ENCODE measurements at regions not wholly inside any gene's neighbourhood (a gene's known extent, or its start where the extent isn't known, plus 50 kb on each side); places are given as distances from the start of the nearest gene placed in this dataset.
"Not testable (repeated sequence)": the region's sequence is repeated elsewhere in the genome, so short reads cannot be mapped to it uniquely, and the experiment has no call there.

GRCh38 chr1:29406814-29407213, 170.5 kb downstream of the PTPRU start:
- Histone ChIP-seq H3K27ac (ENCODE audit: extremely low read length, insufficient read depth, low read length) (no peak overlapping the region), H3K27me3 (ENCODE audit: control insufficient read depth in 1 of 2, insufficient read depth in 2 of 2, low read length in 2 of 2) (no peaks in the 10 kb centered on the region), H3K9me3 (ENCODE audit: low read length) (no peaks in the 10 kb centered on the region), H3K9ac (ENCODE audit: insufficient read depth, low read depth, low read length) (no peak overlapping the region), H3K4me3 (replicated peaks in 1 of 3; ENCODE audit: insufficient read depth in 1 of 3, low read depth in 2 of 3, low read length in 3 of 3) (no peak overlapping the region), H3K4me2 (ENCODE audit: low read depth, low read length) (no peak overlapping the region), H3K79me2 (ENCODE audit: insufficient read depth, low read length) (no peaks in the 10 kb centered on the region), H3K36me3 (replicated peaks in 1 of 2; ENCODE audit: control insufficient read depth in 1 of 2, insufficient read depth in 2 of 2, low read length in 2 of 2) (no peaks in the 10 kb centered on the region), H2AFZ (ENCODE audit: low read length) (no peak overlapping the region), H4K20me1 (ENCODE audit: insufficient read depth, low read length) (no peaks in the 10 kb centered on the region), H3K4me1 (ENCODE audit: insufficient read depth, low read length) (no peaks in the 10 kb centered on the region)
- CTCF ChIA-PET (ENCODE audit: low intra/inter-chr PET ratio, low total read pairs): no interaction called here
- intact Hi-C loops (cut with micrococcal nuclease; ENCODE audit: unreplicated experiment): no loop called here
- POLR2A ChIA-PET: no interaction called here
- 0% methylated on average over 1 of the region's 2 CpGs for WGBS (ENCODE audit: low lambda C conversion rate)
- DNase-seq (ENCODE audit: low spot score) (no peak), ATAC-seq (no peak), FAIRE-seq (no peak)
- no TSS peak for BruUV-seq (replicated peaks)
- in situ Hi-C loops (cut with HindIII; ENCODE audit: extremely low pct_ligation_motif_present, low pct_unique_long_range_greater_than_20kb): no loop called here
- no peak for TF ChIP-seq MIXL1 (CRISPR knock-in tag; IDR thresholded peaks at IDR 0.05)

- H3K36me3 ChIP-seq (replicated peaks in 1 of 2; ENCODE audit: control insufficient read depth in 1 of 2, insufficient read depth in 2 of 2, low read length in 2 of 2); H2AFZ ChIP-seq (ENCODE audit: low read length); H3K27ac ChIP-seq (ENCODE audit: extremely low read length, insufficient read depth, low read length); POLR2A ChIA-PET; H3K27me3 ChIP-seq (ENCODE audit: control insufficient read depth in 1 of 2, insufficient read depth in 2 of 2, low read length in 2 of 2); BruUV-seq (replicated peaks); H3K9ac ChIP-seq (ENCODE audit: insufficient read depth, low read depth, low read length); H3K4me2 ChIP-seq (ENCODE audit: low read depth, low read length); H3K4me3 ChIP-seq (replicated peaks in 1 of 3; ENCODE audit: insufficient read depth in 1 of 3, low read depth in 2 of 3, low read length in 3 of 3); H3K4me1 ChIP-seq (ENCODE audit: insufficient read depth, low read length); in situ Hi-C loops (cut with HindIII; ENCODE audit: extremely low pct_ligation_motif_present, low pct_unique_long_range_greater_than_20kb); ATAC-seq; DNase-seq (ENCODE audit: low spot score); H4K20me1 ChIP-seq (ENCODE audit: insufficient read depth, low read length); H3K79me2 ChIP-seq (ENCODE audit: insufficient read depth, low read length); FAIRE-seq; intact Hi-C loops (cut with micrococcal nuclease; ENCODE audit: unreplicated experiment); CTCF ChIA-PET (ENCODE audit: low intra/inter-chr PET ratio, low total read pairs); H3K9me3 ChIP-seq (ENCODE audit: low read length): not testable (repeated sequence)
These were observed 163.9 kb downstream of the PTPRU start for GRCh38 chr1:29400203-29400602.

- H3K4me1 ChIP-seq (ENCODE audit: insufficient read depth, low read length): no peaks in the 10 kb centered on the region
- no peaks in the 10 kb centered on the region for H3K36me3 ChIP-seq (replicated peaks in 1 of 2; ENCODE audit: control insufficient read depth in 1 of 2, insufficient read depth in 2 of 2, low read length in 2 of 2)
- no peaks in the 10 kb centered on the region for H3K9me3 ChIP-seq (ENCODE audit: low read length)
- H3K27ac ChIP-seq (ENCODE audit: extremely low read length, insufficient read depth, low read length): no peak overlapping the region
- no peaks in the 10 kb centered on the region for H4K20me1 ChIP-seq (ENCODE audit: insufficient read depth, low read length)
- H3K4me2 ChIP-seq (ENCODE audit: low read depth, low read length): no peak overlapping the region
- intact Hi-C loops (cut with micrococcal nuclease; ENCODE audit: unreplicated experiment): no loop called here
- no peak for ATAC-seq
- ChIA-PET POLR2A (no interaction called here), CTCF (ENCODE audit: low intra/inter-chr PET ratio, low total read pairs) (no interaction called here)
- FAIRE-seq: no peak
- H3K27me3 ChIP-seq (ENCODE audit: control insufficient read depth in 1 of 2, insufficient read depth in 2 of 2, low read length in 2 of 2): peaks cover 0 to 1% of the 10 kb centered on the region in 2 experiments; a peak in 1 of 5 replicates
- in situ Hi-C loops (cut with HindIII; ENCODE audit: extremely low pct_ligation_motif_present, low pct_unique_long_range_greater_than_20kb): loop anchor here (25.0 kb wide), 1 partner anchor 688 kb away; no protein-coding TSS in a partner anchor
- TF ChIP-seq RBM39 (IDR thresholded peaks at IDR 0.05; ENCODE audit: low read depth, low read length, poor library complexity, severe bottlenecking) (no peak), GRHL1 (CRISPR knock-in tag; conservative IDR thresholded peaks at IDR 0.05) (no peak), SP140L (CRISPR knock-in tag; IDR thresholded peaks at IDR 0.05; ENCODE audit: borderline replicate concordance) (no peak)
- no peak for DNase-seq (ENCODE audit: low spot score)
- no peak overlapping the region for H3K4me3 ChIP-seq (replicated peaks in 1 of 3; ENCODE audit: insufficient read depth in 1 of 3, low read depth in 2 of 3, low read length in 3 of 3)
- no TSS peak for BruUV-seq (replicated peaks)
- no peak overlapping the region for H2AFZ ChIP-seq (ENCODE audit: low read length)
- WGBS (ENCODE audit: low lambda C conversion rate): 48% methylated on average over 1 of the region's 1 CpG
- H3K79me2 ChIP-seq (ENCODE audit: insufficient read depth, low read length): no peaks in the 10 kb centered on the region
- H3K9ac ChIP-seq (ENCODE audit: insufficient read depth, low read depth, low read length): no peak overlapping the region
These were observed 163.1 kb downstream of the PTPRU start for GRCh38 chr1:29399465-29399864.
